ENCODE measurements at regions not wholly inside any gene's neighbourhood (a gene's known extent, or its start where the extent isn't known, plus 50 kb on each side); places are given as distances from the start of the nearest gene placed in this dataset.

DNA sequence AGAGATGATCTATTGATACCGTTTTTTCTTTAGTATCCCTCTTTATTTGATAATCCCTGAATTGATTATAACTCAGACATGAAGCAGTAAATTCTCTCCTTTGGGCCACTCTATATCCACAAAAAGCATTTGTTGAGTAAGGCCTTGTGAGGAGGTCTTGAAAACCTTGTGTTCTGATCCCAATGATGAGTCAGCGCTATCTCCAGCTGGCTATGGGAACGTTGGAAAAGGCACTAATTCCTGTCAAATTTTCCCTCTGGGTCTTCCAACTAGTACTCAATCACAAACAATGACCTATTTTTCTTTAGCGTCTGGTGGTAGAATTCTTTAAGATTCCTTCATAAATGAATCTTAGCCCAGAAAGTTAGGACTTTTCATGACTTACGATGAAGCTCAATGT is 168.4 kb upstream of the LRIG3 start:
- no peak overlapping the region for H3K4me3 ChIP-seq (ENCODE audit: low read length)
- no peaks in the 10 kb centered on the region for H3K9me3 ChIP-seq (ENCODE audit: low read depth, low read length)
- no peaks in the 10 kb centered on the region for H3K27me3 ChIP-seq (ENCODE audit: insufficient read depth, low read length)
- H3K4me1 ChIP-seq (ENCODE audit: insufficient read depth, low read length): no peaks in the 10 kb centered on the region

- H3K4me3 ChIP-seq (ENCODE audit: low read length): no peak overlapping the region
- no peaks in the 10 kb centered on the region for H3K27me3 ChIP-seq (ENCODE audit: insufficient read depth, low read length)
- no peaks in the 10 kb centered on the region for H3K9me3 ChIP-seq (ENCODE audit: low read depth, low read length)
- no peaks in the 10 kb centered on the region for H3K4me1 ChIP-seq (ENCODE audit: insufficient read depth, low read length)
Observed at GRCh38 chr12:59087691-59088090, 167.4 kb upstream of the LRIG3 start.

- no peaks in the 10 kb centered on the region for H3K9me3 ChIP-seq (ENCODE audit: low read depth, low read length)
- H3K4me3 ChIP-seq (ENCODE audit: low read length): no peak overlapping the region
- no peaks in the 10 kb centered on the region for H3K27me3 ChIP-seq (ENCODE audit: insufficient read depth, low read length)
- H3K4me1 ChIP-seq (ENCODE audit: insufficient read depth, low read length): no peaks in the 10 kb centered on the region
Observed at GRCh38 chr12:59087077-59087673, 166.9 kb upstream of the LRIG3 start.

DNA sequence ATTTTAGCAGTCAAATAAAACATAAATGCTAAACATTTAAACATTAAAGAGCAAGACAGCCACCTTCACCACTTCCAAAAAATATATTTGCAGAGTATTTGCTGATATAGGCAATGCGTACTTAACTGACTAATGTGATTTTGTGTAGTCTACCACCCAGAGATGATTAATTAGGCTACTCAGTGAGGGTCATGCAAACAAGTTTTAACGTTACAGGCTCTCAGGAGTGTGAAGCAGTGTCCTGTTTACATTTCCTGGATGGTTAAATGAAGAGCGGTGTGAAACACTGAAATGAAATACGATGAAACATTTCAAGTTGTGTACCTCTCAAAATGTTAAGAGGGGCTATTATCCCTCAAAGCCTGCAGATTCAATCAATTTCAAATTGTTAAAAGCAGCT is 165.8 kb upstream of the LRIG3 start:
- Histone ChIP-seq H3K27me3 (ENCODE audit: insufficient read depth, low read length) (no peaks in the 10 kb centered on the region), H3K4me3 (ENCODE audit: low read length) (no peak overlapping the region), H3K9me3 (ENCODE audit: low read depth, low read length) (no peaks in the 10 kb centered on the region), H3K4me1 (ENCODE audit: insufficient read depth, low read length) (no peaks in the 10 kb centered on the region)

- no peaks in the 10 kb centered on the region for H3K9me3 ChIP-seq (ENCODE audit: low read depth, low read length)
- H3K27me3 ChIP-seq (ENCODE audit: insufficient read depth, low read length): no peaks in the 10 kb centered on the region
- H3K4me1 ChIP-seq (ENCODE audit: insufficient read depth, low read length): no peaks in the 10 kb centered on the region
- H3K4me3 ChIP-seq (ENCODE audit: low read length): no peak overlapping the region
Observed at GRCh38 chr12:59085690-59086089, 165.4 kb upstream of the LRIG3 start.

DNA sequence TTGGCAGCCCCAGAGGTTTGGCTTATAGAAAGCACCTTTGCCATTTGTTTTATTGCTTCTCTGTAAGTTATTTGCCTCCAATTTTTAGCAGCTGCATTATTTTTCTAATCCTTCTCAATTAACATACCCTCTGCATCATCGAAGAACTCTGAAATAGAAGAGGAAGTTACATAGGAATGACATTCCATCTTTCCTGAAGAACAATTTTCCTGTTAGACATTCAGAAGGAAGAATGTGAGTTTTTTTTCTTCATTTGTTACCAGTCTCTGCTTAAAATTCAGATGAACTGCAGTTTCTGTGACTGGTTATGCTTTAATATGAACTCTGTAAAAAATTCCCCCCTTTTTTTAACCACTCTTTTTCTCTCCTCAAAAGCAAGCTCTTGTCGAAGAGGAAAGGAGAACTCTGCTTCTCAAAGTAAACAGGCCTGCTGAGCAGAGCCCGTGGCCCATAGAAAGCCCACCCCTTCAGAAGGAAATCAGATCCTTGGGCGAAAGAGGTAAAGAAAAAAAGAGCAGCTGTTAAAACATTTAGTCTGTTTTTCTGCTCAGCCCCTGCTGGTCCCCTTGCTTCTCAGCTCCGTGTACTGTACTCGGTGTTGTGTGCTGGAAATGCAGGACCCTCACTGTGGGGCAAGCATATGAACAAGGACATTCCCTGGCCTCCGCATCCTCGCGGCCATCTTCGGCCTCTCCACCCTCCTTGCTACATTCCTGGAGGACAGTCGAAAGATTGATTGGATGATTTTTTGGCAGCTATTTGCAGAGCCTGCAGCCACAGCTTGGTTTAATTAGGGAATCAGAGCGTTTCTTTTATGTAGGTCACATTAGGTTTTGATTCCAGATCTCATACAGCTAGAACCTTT is 164.4 kb upstream of the LRIG3 start:
- Histone ChIP-seq H3K4me1 (ENCODE audit: insufficient read depth, low read length) (no peaks in the 10 kb centered on the region), H3K27me3 (ENCODE audit: insufficient read depth, low read length) (no peaks in the 10 kb centered on the region), H3K9me3 (ENCODE audit: low read depth, low read length) (no peaks in the 10 kb centered on the region), H3K4me3 (ENCODE audit: low read length) (no peak overlapping the region)

GRCh38 chr12:59082952-59083351 is 162.6 kb upstream of the LRIG3 start:
- Histone ChIP-seq H3K4me3 (ENCODE audit: low read length) (no peak overlapping the region), H3K4me1 (ENCODE audit: insufficient read depth, low read length) (no peaks in the 10 kb centered on the region), H3K9me3 (ENCODE audit: low read depth, low read length) (no peaks in the 10 kb centered on the region), H3K27me3 (ENCODE audit: insufficient read depth, low read length) (no peaks in the 10 kb centered on the region)

GRCh38 chr12:59080101-59080500 is 159.8 kb upstream of the LRIG3 start:
- Histone ChIP-seq H3K9me3 (ENCODE audit: low read depth, low read length) (no peaks in the 10 kb centered on the region), H3K27me3 (ENCODE audit: insufficient read depth, low read length) (no peaks in the 10 kb centered on the region), H3K4me3 (ENCODE audit: low read length) (no peak overlapping the region), H3K4me1 (ENCODE audit: insufficient read depth, low read length) (no peaks in the 10 kb centered on the region)

DNA sequence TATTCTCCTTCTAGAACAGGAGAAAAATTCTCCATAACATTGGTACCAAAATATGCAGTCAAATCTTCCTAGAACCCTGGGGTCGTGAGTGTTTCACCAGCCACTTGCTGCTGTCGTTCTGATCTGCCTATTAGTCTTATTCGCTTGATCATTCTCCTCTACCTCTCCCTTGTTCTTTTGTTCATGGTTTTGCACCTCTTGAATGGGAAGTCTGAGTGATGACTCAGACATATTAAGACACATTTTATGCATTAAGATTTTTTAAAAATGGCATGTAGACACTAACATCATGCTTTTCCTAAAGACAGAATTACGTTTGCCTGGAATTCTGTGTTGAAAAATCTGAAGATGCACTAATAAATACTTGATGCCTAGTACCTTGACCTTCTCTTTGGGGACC is 159.2 kb upstream of the LRIG3 start:
- no peaks in the 10 kb centered on the region for H3K4me1 ChIP-seq (ENCODE audit: insufficient read depth, low read length)

DNA sequence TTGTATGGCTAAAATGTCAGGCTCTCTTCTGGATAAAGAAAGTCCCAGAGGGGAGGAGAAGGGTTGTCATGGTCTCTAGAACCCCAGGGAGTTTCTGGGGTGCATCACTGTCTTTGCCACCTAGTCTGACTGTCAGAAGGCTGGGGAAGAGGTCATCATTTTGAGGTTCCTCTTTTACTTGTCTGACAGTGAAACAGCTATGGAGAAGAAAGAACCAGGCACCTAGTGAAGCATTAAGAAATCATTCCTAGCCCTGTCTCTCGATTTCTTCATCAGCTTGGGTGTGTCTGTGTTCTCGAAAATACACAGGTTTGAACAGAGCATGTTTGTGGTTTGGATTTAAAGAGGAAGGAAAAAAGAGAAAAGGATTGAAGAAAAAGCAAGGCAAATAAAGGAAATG is 158.7 kb upstream of the LRIG3 start:
- no peaks in the 10 kb centered on the region for H3K9me3 ChIP-seq (ENCODE audit: low read depth, low read length)
- H3K27me3 ChIP-seq (ENCODE audit: insufficient read depth, low read length): no peaks in the 10 kb centered on the region
- H3K4me1 ChIP-seq (ENCODE audit: insufficient read depth, low read length): no peaks in the 10 kb centered on the region
- H3K4me3 ChIP-seq (ENCODE audit: low read length): no peak overlapping the region

More for the DNA sequence above, 159.2 kb upstream of the LRIG3 start:
- H3K27me3 ChIP-seq (ENCODE audit: insufficient read depth, low read length): no peaks in the 10 kb centered on the region
- H3K4me3 ChIP-seq (ENCODE audit: low read length): no peak overlapping the region
- no peaks in the 10 kb centered on the region for H3K9me3 ChIP-seq (ENCODE audit: low read depth, low read length)

- Histone ChIP-seq H3K9me3 (ENCODE audit: low read depth, low read length) (no peaks in the 10 kb centered on the region), H3K4me3 (ENCODE audit: low read length) (no peak overlapping the region), H3K27me3 (ENCODE audit: insufficient read depth, low read length) (no peaks in the 10 kb centered on the region), H3K4me1 (ENCODE audit: insufficient read depth, low read length) (no peaks in the 10 kb centered on the region)
Observed at GRCh38 chr12:59077575-59078426, 157.5 kb upstream of the LRIG3 start.

GRCh38 chr12:59077153-59077552 is 156.8 kb upstream of the LRIG3 start:
- H3K4me1 ChIP-seq (ENCODE audit: insufficient read depth, low read length): no peaks in the 10 kb centered on the region

DNA sequence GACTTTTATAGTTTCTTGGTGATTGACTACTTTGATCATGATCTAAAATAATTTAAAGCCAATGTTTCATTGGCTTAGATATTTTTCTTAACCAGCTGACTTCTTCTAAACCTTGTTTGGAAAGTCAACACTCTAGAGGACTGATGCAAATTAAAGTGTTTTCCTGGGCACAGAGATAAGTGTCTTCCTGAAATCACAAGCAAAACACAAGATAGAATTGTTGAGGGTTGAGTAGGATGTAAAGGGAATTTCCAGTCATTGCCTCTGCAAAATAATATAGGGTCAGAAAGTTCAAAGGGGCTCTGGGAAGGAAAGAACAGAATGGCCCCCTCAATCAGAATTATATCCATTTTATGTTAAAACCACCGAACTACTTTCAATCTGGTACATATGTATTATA is 156.3 kb upstream of the LRIG3 start:
- H3K27me3 ChIP-seq (ENCODE audit: insufficient read depth, low read length): no peaks in the 10 kb centered on the region

More at GRCh38 chr12:59077153-59077552, 156.8 kb upstream of the LRIG3 start:
- Histone ChIP-seq H3K9me3 (ENCODE audit: low read depth, low read length) (no peaks in the 10 kb centered on the region), H3K4me3 (ENCODE audit: low read length) (no peak overlapping the region), H3K27me3 (ENCODE audit: insufficient read depth, low read length) (no peaks in the 10 kb centered on the region)

GRCh38 chr12:59075968-59076490 is 155.7 kb upstream of the LRIG3 start:
- H3K9me3 ChIP-seq (ENCODE audit: low read depth, low read length): no peaks in the 10 kb centered on the region

More for the DNA sequence above, 156.3 kb upstream of the LRIG3 start:
- Histone ChIP-seq H3K4me1 (ENCODE audit: insufficient read depth, low read length) (no peaks in the 10 kb centered on the region), H3K9me3 (ENCODE audit: low read depth, low read length) (no peaks in the 10 kb centered on the region), H3K4me3 (ENCODE audit: low read length) (no peak overlapping the region)

GRCh38 chr12:59075141-59075540 is 154.8 kb upstream of the LRIG3 start:
- H3K4me3 ChIP-seq (ENCODE audit: low read length): no peak overlapping the region
- no peaks in the 10 kb centered on the region for H3K9me3 ChIP-seq (ENCODE audit: low read depth, low read length)
- H3K27me3 ChIP-seq (ENCODE audit: insufficient read depth, low read length): no peaks in the 10 kb centered on the region
- H3K4me1 ChIP-seq (ENCODE audit: insufficient read depth, low read length): no peaks in the 10 kb centered on the region

More at GRCh38 chr12:59075968-59076490, 155.7 kb upstream of the LRIG3 start:
- H3K27me3 ChIP-seq (ENCODE audit: insufficient read depth, low read length): no peaks in the 10 kb centered on the region
- H3K4me1 ChIP-seq (ENCODE audit: insufficient read depth, low read length): no peaks in the 10 kb centered on the region
- H3K4me3 ChIP-seq (ENCODE audit: low read length): no peak overlapping the region
